ENCODE measurements at regions not wholly inside any gene's neighbourhood (a gene's known extent, or its start where the extent isn't known, plus 50 kb on each side); places are given as distances from the start of the nearest gene placed in this dataset.
"Not testable (repeated sequence)": the region's sequence is repeated elsewhere in the genome, so short reads cannot be mapped to it uniquely, and the experiment has no call there.

- no peak for DNase-seq (ENCODE audit: low read depth)
Measured at GRCh38 chr18:71237641-71238040, 948.8 kb downstream of the SOCS6 start.

GRCh38 chr18:71233177-71233576 is 944.3 kb downstream of the SOCS6 start:
- no peak for DNase-seq (ENCODE audit: low read depth)

- DNase-seq (ENCODE audit: low read depth): no peak
Measured at GRCh38 chr18:71223486-71223885, 934.6 kb downstream of the SOCS6 start.

GRCh38 chr18:71221405-71221804 is 932.6 kb downstream of the SOCS6 start:
- no peak for DNase-seq (ENCODE audit: low read depth)

- DNase-seq (ENCODE audit: low read depth): not testable (repeated sequence)
Measured at GRCh38 chr18:71212739-71213138, 923.9 kb downstream of the SOCS6 start.

- no peak for DNase-seq (ENCODE audit: low read depth)
Measured at GRCh38 chr18:71212222-71212621, 923.4 kb downstream of the SOCS6 start.

GRCh38 chr18:71209944-71210343 is 921.1 kb downstream of the SOCS6 start:
- DNase-seq (ENCODE audit: low read depth): no peak

- no peak for DNase-seq (ENCODE audit: low read depth)
Measured at GRCh38 chr18:71194438-71194837, 905.6 kb downstream of the SOCS6 start.

GRCh38 chr18:71189581-71189980 is 900.7 kb downstream of the SOCS6 start:
- no peak for DNase-seq (ENCODE audit: low read depth)

GRCh38 chr18:71168557-71169145 is 879.8 kb downstream of the SOCS6 start:
- DNase-seq (ENCODE audit: low read depth): no peak

GRCh38 chr18:71136487-71136886 is 847.6 kb downstream of the SOCS6 start:
- DNase-seq (ENCODE audit: low read depth): no peak

- DNase-seq (ENCODE audit: low read depth): no peak
Measured at GRCh38 chr18:71134122-71134521, 845.3 kb downstream of the SOCS6 start.

- DNase-seq (ENCODE audit: low read depth): no peak
Measured at GRCh38 chr18:71131918-71132317, 843.1 kb downstream of the SOCS6 start.

GRCh38 chr18:71130351-71130750 is 841.5 kb downstream of the SOCS6 start:
- no peak for DNase-seq (ENCODE audit: low read depth)

- no peak for DNase-seq (ENCODE audit: low read depth)
Measured at GRCh38 chr18:71125581-71125980, 836.7 kb downstream of the SOCS6 start.

GRCh38 chr18:71116535-71116934 is 827.7 kb downstream of the SOCS6 start:
- DNase-seq (ENCODE audit: low read depth): no peak

GRCh38 chr18:71115261-71115660 is 826.4 kb downstream of the SOCS6 start:
- no peak for DNase-seq (ENCODE audit: low read depth)

GRCh38 chr18:71114550-71115210 is 825.8 kb downstream of the SOCS6 start:
- DNase-seq (ENCODE audit: low read depth): no peak

GRCh38 chr18:71107244-71107643 is 818.4 kb downstream of the SOCS6 start:
- DNase-seq (ENCODE audit: low read depth): no peak

- DNase-seq (ENCODE audit: low read depth): no peak
Measured at GRCh38 chr18:71106701-71107100, 817.9 kb downstream of the SOCS6 start.

- no peak for DNase-seq (ENCODE audit: low read depth)
Measured at GRCh38 chr18:71105994-71106546, 817.2 kb downstream of the SOCS6 start.

- DNase-seq (ENCODE audit: low read depth): no peak
Measured at GRCh38 chr18:71105078-71105819, 816.4 kb downstream of the SOCS6 start.

GRCh38 chr18:71079606-71080005 is 790.8 kb downstream of the SOCS6 start:
- DNase-seq (ENCODE audit: low read depth): no peak

Data from HS-27A (cell line).